WTC11 (cell line): ENCODE measurements at regions not wholly inside any gene's neighbourhood (a gene's known extent, or its start where the extent isn't known, plus 50 kb on each side); places are given as distances from the start of the nearest gene placed in this dataset.

Experiments
- ATAC-seq: fragments of 200-7000 bp; cut with Tn5 transposase; 2 replicates; pipeline ENCODE4 v1.10.0; 2021; ENCODE audit warnings: mild to moderate bottlenecking, moderate library complexity
- CTCF ChIA-PET: fragments of 300-600 bp; sonication (Branson Sonifier 250); formaldehyde crosslinking; loops from one replicate; lab custom pipeline; 2021; ENCODE audit warnings: antibody characterized with exemption; lab: Charles Lee
- POLR2A ChIA-PET: fragments of 350-600 bp; sonication (Branson Sonifier 250); formaldehyde crosslinking; loops from one replicate; lab custom pipeline; 2021; ENCODE audit warnings: antibody characterized with exemption; lab: Charles Lee
- DNase-seq: peaks from one replicate; pipeline ENCODE4 v3.0.0; 2021; ENCODE audit warnings: low spot score
- H3K27ac Mint-ChIP-seq: 2 replicates; pipeline ENCODE4 v1.8.0; 2021; ENCODE audit warnings: mixed read lengths
- H3K27me3 Mint-ChIP-seq: 2 replicates; pipeline ENCODE4 v1.8.0; 2021; ENCODE audit warnings: low read depth, mild to moderate bottlenecking, moderate library complexity, mixed read lengths
- H3K36me3 Mint-ChIP-seq: 2 replicates; pipeline ENCODE4 v1.8.0; 2021; ENCODE audit warnings: mixed read lengths
- H3K4me1 Mint-ChIP-seq: 2 replicates; pipeline ENCODE4 v1.8.0; 2022; ENCODE audit warnings: mixed read lengths
- H3K4me3 Mint-ChIP-seq: 2 replicates; pipeline ENCODE4 v1.8.0; 2021; ENCODE audit warnings: mild to moderate bottlenecking, moderate library complexity, mixed read lengths
- H3K9me3 Mint-ChIP-seq: 2 replicates; pipeline ENCODE4 v1.8.0; 2021; ENCODE audit warnings: mixed read lengths
- CBFB ChIP-seq: sonication (generic); formaldehyde crosslinking; IDR thresholded peaks from 2 replicates; pipeline ENCODE4 v1.8.1; 2022; ENCODE audit warnings: mild to moderate bottlenecking, low read depth, missing genetic modification reagents
- CREM ChIP-seq: sonication (generic); formaldehyde crosslinking; IDR thresholded peaks from 2 replicates; pipeline ENCODE4 v1.8.1; 2022; ENCODE audit warnings: mild to moderate bottlenecking, missing genetic modification reagents, moderate library complexity
- ETV6 ChIP-seq: sonication (generic); formaldehyde crosslinking; IDR thresholded peaks from 2 replicates; pipeline ENCODE4 v1.8.1; 2022; ENCODE audit warnings: mild to moderate bottlenecking, missing genetic modification reagents
- FOXK1 ChIP-seq: sonication (generic); formaldehyde crosslinking; IDR thresholded peaks from 2 replicates; pipeline ENCODE4 v1.8.0; 2022; ENCODE audit warnings: mild to moderate bottlenecking, moderate library complexity, missing genetic modification reagents
- GABPB1 ChIP-seq: sonication (generic); formaldehyde crosslinking; IDR thresholded peaks from 2 replicates; pipeline ENCODE4 v1.8.1; 2023; ENCODE audit warnings: mild to moderate bottlenecking, missing genetic modification reagents
- NFYB ChIP-seq: sonication (generic); formaldehyde crosslinking; conservative IDR thresholded peaks from 2 replicates; pipeline ENCODE4 v1.8.0; 2022; ENCODE audit warnings: low read depth, missing genetic modification reagents
- NR2C2 ChIP-seq: sonication (generic); formaldehyde crosslinking; IDR thresholded peaks from 2 replicates; pipeline ENCODE4 v1.8.0; 2022; ENCODE audit warnings: mild to moderate bottlenecking, missing genetic modification reagents
- RELA ChIP-seq: sonication (generic); formaldehyde crosslinking; IDR thresholded peaks from 2 replicates; pipeline ENCODE4 v1.8.1; 2022; ENCODE audit warnings: missing genetic modification reagents, mild to moderate bottlenecking, borderline replicate concordance
- SMAD3 ChIP-seq: sonication (generic); formaldehyde crosslinking; IDR thresholded peaks from 2 replicates; pipeline ENCODE4 v1.8.0; 2022; ENCODE audit warnings: missing genetic modification reagents, mild to moderate bottlenecking, borderline replicate concordance
- SMAD4 ChIP-seq: sonication (generic); formaldehyde crosslinking; IDR thresholded peaks from 2 replicates; pipeline ENCODE4 v1.8.0; 2022; ENCODE audit warnings: mild to moderate bottlenecking, missing genetic modification reagents
- TEAD1 ChIP-seq: sonication (generic); formaldehyde crosslinking; IDR thresholded peaks from 2 replicates; pipeline ENCODE4 v1.8.0; 2022; ENCODE audit warnings: mild to moderate bottlenecking, missing genetic modification reagents
- TEAD4 ChIP-seq: sonication (generic); formaldehyde crosslinking; IDR thresholded peaks from 2 replicates; pipeline ENCODE4 v1.8.0; 2022; ENCODE audit warnings: mild to moderate bottlenecking, missing genetic modification reagents
- ZNF138 ChIP-seq: sonication (generic); formaldehyde crosslinking; conservative IDR thresholded peaks from 2 replicates; pipeline ENCODE4 v1.8.1; 2022; ENCODE audit warnings: mild to moderate bottlenecking, moderate library complexity, missing genetic modification reagents
- ZNF263 ChIP-seq: sonication (generic); formaldehyde crosslinking; IDR thresholded peaks from 2 replicates; pipeline ENCODE4 v1.8.1; 2022; ENCODE audit warnings: low read depth, mild to moderate bottlenecking, moderate library complexity, missing genetic modification reagents
- ZNF416 ChIP-seq: fragments of 250-450 bp; sonication (Bioruptor Pico); IDR thresholded peaks from 2 replicates; pipeline ENCODE4 v1.9.0; 2021; ENCODE audit warnings: mild to moderate bottlenecking, inconsistent platforms
- ZNF423 ChIP-seq: fragments of 250-450 bp; sonication (Bioruptor Pico); IDR thresholded peaks from 2 replicates; pipeline ENCODE4 v2.1.2; 2022; ENCODE audit warnings: mild to moderate bottlenecking, moderate library complexity
- TF ChIP-seq, protein P1 (sequence below): sonication (generic); formaldehyde crosslinking; IDR thresholded peaks from 2 replicates; pipeline ENCODE4 v1.8.1; 2022; ENCODE audit warnings: low read depth, mild to moderate bottlenecking, moderate library complexity, missing genetic modification reagents, borderline replicate concordance
- TF ChIP-seq, protein P2 (sequence below): sonication (generic); formaldehyde crosslinking; IDR thresholded peaks from 2 replicates; pipeline ENCODE4 v1.8.1; 2023; ENCODE audit warnings: mild to moderate bottlenecking, missing genetic modification reagents, moderate library complexity
- TF ChIP-seq, protein P3 (sequence below): sonication (generic); formaldehyde crosslinking; IDR thresholded peaks from 2 replicates; pipeline ENCODE4 v1.8.1; 2022; ENCODE audit warnings: missing genetic modification reagents, borderline replicate concordance
- TF ChIP-seq, protein P4 (sequence below): sonication (generic); formaldehyde crosslinking; IDR thresholded peaks from 2 replicates; pipeline ENCODE4 v1.8.1; 2023; ENCODE audit warnings: mild to moderate bottlenecking, missing genetic modification reagents
- TF ChIP-seq, protein P5 (sequence below): sonication (generic); formaldehyde crosslinking; IDR thresholded peaks from 2 replicates; pipeline ENCODE4 v1.8.1; 2022; ENCODE audit warnings: mild to moderate bottlenecking, missing genetic modification reagents, moderate library complexity, borderline replicate concordance
- TF ChIP-seq, protein P6 (sequence below): sonication (generic); formaldehyde crosslinking; IDR thresholded peaks from 2 replicates; pipeline ENCODE4 v1.8.0; 2022; ENCODE audit warnings: mild to moderate bottlenecking, missing genetic modification reagents
- TF ChIP-seq, protein P7 (sequence below): sonication (generic); formaldehyde crosslinking; conservative IDR thresholded peaks from 2 replicates; pipeline ENCODE4 v1.8.1; 2022; ENCODE audit warnings: mild to moderate bottlenecking, missing genetic modification reagents
- TF ChIP-seq, protein P8 (sequence below): sonication (generic); formaldehyde crosslinking; IDR thresholded peaks from 2 replicates; pipeline ENCODE4 v1.8.0; 2023; ENCODE audit warnings: missing genetic modification reagents

DNA sequence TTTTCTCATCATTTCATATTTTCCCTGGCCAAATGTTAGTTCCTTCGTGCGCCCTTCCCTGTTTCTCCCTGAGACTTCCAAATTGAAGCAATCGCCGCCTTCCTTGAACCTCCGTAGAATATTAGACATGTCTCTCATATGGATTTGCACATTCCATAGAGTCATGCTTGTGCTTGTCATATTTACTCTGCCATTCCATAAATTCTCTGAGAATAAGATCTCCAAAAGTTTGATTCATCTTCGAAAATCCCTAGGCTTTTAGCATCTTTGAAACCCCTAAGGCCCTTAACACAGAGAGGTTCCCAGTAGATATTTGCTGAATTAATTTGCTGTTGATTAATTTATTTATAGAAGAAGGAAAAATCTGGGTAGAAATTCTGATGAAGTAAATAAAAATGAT is 202.2 kb upstream of the PIK3C3 start (continued):
- TF ChIP-seq RELA (CRISPR knock-in tag): no peak

DNA sequence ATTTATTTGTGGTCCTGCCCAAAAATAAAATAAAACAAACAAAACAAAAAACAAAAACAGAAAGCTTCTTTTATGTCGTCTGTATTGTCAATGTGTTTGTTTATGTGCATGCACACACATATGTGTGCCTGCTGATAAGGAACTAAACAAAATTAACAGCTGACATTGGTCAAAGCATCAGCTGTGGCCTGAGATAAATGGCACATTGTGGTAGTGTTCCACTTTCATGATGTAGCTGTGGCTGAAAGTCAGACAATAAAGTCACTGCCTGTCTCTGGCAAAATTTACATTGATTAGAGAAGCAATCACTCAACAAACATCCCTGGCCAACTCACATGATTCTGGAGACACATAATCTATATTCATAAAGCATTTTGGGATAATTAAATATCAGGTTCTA is 203.4 kb upstream of the PIK3C3 start:
- H3K27me3 Mint-ChIP-seq: no peaks in the 10 kb centered on the region
- H3K9me3 Mint-ChIP-seq: no peaks in the 10 kb centered on the region
- ATAC-seq (no peak), DNase-seq (no peak)
- ChIA-PET CTCF (no interaction called here), POLR2A (no interaction called here)
- H3K36me3 Mint-ChIP-seq: no peaks in the 10 kb centered on the region
- no peak overlapping the region for H3K27ac Mint-ChIP-seq
- H3K4me3 Mint-ChIP-seq: no peak overlapping the region
- H3K4me1 Mint-ChIP-seq: peaks cover 14% of the 10 kb centered on the region
- TF ChIP-seq, protein P1, sequence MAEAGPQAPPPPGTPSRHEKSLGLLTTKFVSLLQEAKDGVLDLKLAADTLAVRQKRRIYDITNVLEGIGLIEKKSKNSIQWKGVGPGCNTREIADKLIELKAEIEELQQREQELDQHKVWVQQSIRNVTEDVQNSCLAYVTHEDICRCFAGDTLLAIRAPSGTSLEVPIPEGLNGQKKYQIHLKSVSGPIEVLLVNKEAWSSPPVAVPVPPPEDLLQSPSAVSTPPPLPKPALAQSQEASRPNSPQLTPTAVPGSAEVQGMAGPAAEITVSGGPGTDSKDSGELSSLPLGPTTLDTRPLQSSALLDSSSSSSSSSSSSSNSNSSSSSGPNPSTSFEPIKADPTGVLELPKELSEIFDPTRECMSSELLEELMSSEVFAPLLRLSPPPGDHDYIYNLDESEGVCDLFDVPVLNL (CRISPR knock-in tag): no peak
- TF ChIP-seq NR2C2 (CRISPR knock-in tag) (no peak), ETV6 (CRISPR knock-in tag) (no peak), SMAD4 (CRISPR knock-in tag) (no peak), ZNF423 (CRISPR knock-in tag) (no peak)
- TF ChIP-seq, protein P2, sequence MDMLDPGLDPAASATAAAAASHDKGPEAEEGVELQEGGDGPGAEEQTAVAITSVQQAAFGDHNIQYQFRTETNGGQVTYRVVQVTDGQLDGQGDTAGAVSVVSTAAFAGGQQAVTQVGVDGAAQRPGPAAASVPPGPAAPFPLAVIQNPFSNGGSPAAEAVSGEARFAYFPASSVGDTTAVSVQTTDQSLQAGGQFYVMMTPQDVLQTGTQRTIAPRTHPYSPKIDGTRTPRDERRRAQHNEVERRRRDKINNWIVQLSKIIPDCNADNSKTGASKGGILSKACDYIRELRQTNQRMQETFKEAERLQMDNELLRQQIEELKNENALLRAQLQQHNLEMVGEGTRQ (CRISPR knock-in tag): no peak
- TF ChIP-seq, protein P3, sequence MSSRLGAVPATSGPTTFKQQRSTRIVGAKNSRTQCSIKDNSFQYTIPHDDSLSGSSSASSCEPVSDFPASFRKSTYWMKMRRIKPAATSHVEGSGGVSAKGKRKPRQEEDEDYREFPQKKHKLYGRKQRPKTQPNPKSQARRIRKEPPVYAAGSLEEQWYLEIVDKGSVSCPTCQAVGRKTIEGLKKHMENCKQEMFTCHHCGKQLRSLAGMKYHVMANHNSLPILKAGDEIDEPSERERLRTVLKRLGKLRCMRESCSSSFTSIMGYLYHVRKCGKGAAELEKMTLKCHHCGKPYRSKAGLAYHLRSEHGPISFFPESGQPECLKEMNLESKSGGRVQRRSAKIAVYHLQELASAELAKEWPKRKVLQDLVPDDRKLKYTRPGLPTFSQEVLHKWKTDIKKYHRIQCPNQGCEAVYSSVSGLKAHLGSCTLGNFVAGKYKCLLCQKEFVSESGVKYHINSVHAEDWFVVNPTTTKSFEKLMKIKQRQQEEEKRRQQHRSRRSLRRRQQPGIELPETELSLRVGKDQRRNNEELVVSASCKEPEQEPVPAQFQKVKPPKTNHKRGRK: no peak

DNA sequence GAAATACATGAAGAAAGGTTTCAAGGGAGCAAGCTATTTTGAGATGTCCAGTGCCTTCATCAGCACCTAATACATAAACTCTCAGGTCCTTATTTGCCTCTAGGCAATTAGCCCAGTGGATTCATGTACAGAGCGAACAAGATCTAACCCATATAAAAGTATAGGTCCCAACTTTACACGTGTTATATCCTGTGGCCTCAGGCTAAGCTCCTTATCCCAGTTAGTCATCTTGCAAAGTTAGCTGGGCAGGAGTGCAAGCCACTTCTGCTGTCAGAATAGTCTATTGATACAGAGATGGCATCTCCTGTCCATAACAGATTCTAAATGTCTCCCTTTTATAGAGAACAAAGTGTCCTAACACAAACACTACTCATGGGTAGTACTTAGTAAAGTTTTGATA is 203.9 kb upstream of the PIK3C3 start:
- TF ChIP-seq NFYB (CRISPR knock-in tag) (no peak), CBFB (no peak), CREM (no peak), ZNF416 (CRISPR knock-in tag) (no peak), FOXK1 (no peak), TEAD1 (no peak), ZNF138 (CRISPR knock-in tag) (no peak), ZNF263 (CRISPR knock-in tag) (no peak), GABPB1 (CRISPR knock-in tag) (no peak), TEAD4 (CRISPR knock-in tag) (no peak), SMAD3 (CRISPR knock-in tag) (no peak)
- TF ChIP-seq, protein P4, sequence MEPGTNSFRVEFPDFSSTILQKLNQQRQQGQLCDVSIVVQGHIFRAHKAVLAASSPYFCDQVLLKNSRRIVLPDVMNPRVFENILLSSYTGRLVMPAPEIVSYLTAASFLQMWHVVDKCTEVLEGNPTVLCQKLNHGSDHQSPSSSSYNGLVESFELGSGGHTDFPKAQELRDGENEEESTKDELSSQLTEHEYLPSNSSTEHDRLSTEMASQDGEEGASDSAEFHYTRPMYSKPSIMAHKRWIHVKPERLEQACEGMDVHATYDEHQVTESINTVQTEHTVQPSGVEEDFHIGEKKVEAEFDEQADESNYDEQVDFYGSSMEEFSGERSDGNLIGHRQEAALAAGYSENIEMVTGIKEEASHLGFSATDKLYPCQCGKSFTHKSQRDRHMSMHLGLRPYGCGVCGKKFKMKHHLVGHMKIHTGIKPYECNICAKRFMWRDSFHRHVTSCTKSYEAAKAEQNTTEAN: no peak
- TF ChIP-seq, protein P5, sequence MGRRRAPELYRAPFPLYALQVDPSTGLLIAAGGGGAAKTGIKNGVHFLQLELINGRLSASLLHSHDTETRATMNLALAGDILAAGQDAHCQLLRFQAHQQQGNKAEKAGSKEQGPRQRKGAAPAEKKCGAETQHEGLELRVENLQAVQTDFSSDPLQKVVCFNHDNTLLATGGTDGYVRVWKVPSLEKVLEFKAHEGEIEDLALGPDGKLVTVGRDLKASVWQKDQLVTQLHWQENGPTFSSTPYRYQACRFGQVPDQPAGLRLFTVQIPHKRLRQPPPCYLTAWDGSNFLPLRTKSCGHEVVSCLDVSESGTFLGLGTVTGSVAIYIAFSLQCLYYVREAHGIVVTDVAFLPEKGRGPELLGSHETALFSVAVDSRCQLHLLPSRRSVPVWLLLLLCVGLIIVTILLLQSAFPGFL: no peak
- TF ChIP-seq, protein P6, sequence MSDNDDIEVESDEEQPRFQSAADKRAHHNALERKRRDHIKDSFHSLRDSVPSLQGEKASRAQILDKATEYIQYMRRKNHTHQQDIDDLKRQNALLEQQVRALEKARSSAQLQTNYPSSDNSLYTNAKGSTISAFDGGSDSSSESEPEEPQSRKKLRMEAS (CRISPR knock-in tag): no peak
- TF ChIP-seq, protein P1 (CRISPR knock-in tag): no peak
- TF ChIP-seq, protein P7, sequence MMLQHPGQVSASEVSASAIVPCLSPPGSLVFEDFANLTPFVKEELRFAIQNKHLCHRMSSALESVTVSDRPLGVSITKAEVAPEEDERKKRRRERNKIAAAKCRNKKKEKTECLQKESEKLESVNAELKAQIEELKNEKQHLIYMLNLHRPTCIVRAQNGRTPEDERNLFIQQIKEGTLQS (CRISPR knock-in tag): no peak
- TF ChIP-seq, protein P8, sequence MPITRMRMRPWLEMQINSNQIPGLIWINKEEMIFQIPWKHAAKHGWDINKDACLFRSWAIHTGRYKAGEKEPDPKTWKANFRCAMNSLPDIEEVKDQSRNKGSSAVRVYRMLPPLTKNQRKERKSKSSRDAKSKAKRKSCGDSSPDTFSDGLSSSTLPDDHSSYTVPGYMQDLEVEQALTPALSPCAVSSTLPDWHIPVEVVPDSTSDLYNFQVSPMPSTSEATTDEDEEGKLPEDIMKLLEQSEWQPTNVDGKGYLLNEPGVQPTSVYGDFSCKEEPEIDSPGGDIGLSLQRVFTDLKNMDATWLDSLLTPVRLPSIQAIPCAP: no peak
- TF ChIP-seq, all 79 proteins: peak for 0
- Mint-ChIP-seq H3K4me1 (peaks cover 14% of the 10 kb centered on the region), H3K4me3 (no peak overlapping the region), H3K27ac (no peak overlapping the region), H3K9me3 (no peaks in the 10 kb centered on the region), H3K36me3 (no peaks in the 10 kb centered on the region), H3K27me3 (no peaks in the 10 kb centered on the region)
- ChIA-PET POLR2A (no interaction called here), CTCF (no interaction called here)
- no peak for ATAC-seq
- DNase-seq: no peak
